ENCODE measurements at regions not wholly inside any gene's neighbourhood (a gene's known extent, or its start where the extent isn't known, plus 50 kb on each side); places are given as distances from the start of the nearest gene placed in this dataset.
A peak's percentile ranks its signal among the peaks of the same experiment; 100 is the strongest.
"Not testable (repeated sequence)": the region's sequence is repeated elsewhere in the genome, so short reads cannot be mapped to it uniquely, and the experiment has no call there.

DNA sequence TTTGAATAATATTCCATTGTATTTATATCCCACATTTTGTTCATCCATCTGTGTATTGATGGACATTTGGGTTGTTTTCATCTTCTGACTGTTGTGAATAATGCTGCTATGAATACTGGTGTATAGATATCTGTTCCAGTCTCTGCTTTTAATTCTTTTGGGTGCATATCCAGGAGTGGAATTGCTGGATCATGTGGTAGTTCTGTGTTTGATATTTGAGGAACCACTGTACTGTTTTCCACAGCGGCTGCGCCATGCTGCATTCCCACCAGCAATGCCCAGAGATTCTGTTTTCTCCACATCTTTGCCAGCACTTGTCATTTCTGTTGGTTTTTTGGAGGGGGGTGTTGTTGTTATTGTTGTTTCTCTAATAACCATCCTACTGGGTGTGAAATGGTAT, 131.6 kb upstream of the KIF26B start:
- FAIRE-seq, result no peak

DNA sequence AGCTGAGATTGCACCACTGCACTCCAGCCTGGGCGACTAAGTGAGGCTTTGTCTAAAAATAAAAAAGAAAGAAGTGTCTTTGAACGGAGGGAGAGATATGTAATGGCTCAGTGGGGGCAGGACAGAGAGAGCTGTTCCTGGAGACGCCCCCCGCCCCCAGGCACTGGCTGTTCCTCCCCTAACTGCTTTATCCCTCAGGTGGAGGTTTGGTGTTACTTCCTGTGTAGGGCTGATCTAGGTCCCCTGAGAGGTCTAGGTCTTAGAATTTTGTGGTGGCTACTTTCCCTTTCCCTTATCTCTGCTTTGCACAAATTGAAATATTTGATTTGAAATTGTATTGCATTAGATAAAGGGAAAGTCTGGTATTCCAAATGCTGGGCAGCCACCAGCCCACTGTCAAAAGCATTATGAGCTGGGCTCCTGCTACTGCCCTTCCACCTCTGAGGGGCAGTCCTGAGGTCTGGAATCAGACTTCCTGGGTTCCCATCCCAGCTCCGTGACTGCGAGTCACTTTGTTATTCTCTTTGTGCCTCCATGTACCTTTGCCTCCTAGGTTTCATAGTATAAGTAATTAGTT, 134.8 kb upstream of the KIF26B start:
- FAIRE-seq, result no peak

DNA sequence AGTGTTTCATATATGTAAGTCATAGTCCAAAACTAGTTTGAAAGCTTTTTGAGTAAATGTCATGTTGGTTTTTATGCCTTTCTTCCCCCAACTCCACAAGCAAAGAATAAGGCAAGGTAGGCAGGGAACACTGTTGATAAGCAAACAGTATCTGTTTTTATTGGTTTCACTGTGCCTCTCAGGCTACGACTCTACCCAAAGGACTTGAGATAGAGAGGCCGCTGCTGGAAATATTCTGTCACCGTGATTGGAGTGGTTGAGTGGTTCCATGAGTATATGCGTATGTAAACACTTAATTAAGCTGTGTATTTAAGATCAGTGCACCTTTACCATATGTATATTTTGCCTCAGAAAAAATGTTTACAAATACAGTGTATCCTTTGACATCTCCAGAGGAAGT, 138.1 kb upstream of the KIF26B start:
- FAIRE-seq, result no peak

DNA sequence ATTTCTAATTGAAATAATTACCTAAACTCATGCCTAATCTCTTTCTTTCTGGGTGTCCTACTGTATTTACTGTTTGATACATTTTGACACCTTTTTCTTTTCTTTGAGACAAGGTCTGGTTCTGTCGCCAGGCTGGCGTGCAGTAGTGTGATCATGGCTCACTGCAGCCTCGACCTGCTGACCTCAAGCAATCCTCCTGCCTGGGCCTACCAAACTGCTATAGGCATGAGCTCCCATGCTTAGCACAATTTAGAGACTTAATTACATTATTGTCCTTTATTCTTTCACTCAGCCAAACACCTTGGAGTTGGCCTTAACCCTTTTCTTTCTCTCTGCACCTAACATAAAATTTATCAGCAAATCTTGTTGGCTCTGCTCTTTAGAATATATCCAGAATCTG, 139.8 kb upstream of the KIF26B start:
- FAIRE-seq, result no peak

DNA sequence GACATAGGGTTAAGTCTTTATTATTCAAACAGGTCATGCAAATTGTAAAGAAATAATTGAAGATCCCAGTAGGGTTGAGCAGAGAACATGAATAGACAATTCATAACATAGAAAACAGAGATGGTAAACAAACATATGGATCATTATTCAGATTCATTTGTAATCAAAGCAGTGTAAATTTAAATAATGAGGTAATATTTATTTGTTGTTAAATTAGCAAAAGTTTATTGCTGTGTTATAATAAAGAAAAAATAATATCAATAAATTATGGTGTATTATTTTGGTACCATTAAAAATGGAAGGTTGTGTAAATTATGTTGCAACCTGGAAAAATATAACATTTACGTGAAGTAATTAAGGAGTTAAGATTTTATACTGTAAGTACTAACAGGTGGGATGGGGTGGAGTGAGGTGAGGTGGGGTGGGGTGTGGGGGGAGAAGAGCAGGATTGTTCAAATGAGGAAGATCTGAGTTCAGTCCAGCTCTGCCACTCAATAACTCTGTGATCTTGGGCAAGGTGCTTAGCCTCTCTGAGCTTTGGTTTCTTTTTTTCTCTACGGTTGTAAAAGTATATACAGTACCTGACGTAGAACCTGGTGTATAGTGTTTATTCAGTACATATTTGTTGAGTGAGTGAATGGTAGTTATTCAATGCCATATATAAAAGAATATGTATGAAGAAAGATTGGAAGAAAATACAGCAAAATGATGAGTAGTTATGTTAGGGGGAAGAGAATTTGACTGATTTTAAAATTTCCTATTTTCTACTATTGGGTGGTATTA, 140.3 kb upstream of the KIF26B start:
- no peak for FAIRE-seq

DNA sequence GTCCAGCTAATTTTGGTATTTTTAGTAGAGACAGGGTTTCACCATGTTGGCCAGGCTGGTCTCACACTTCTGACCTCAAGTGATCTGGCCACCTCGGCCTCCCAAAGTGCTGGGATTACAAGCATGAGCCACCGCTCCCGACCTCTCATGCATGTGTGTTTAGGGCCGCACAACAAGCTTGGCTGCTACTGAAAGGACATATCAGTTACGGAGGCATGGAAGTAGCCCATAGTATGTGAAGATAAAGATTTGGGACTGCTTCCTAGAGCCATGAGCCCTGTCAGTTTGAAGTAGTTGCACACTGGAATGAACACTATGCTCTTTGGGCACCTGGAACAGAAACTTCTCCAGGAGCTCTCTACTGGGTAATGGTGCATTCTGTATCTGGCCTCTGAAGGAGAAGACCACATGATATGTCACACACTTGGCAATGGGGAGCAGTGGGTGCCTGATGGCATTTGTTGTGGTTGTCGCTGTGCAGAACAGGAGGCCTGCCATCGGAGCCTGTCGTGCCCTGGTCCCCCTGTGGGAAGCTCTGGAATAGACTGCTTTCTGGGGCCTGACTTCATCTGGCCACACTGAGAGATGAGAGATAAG, 144.7 kb upstream of the KIF26B start:
- FAIRE-seq, result no peak

DNA sequence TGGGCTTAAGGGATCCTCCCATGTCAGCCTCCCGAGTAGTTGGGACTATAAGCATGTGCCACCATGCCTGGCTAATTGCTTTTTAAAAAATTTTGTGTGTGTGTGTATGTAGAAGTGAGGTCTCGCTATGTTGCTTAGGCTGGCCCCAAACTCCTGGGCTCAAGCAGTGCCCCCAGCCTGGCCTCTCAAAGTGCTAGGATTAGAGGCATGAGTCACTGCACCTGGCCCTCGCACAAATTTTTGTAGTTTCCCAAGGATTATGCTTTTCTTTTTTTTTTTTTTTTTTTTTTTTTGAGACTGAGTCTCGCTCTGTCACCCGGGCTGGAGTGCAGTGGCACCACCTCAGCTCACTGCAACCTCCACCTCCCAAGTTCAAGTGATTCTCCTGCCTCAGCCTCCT, 144.4 kb upstream of the HNRNPU start:
- FAIRE-seq, result no peak

DNA sequence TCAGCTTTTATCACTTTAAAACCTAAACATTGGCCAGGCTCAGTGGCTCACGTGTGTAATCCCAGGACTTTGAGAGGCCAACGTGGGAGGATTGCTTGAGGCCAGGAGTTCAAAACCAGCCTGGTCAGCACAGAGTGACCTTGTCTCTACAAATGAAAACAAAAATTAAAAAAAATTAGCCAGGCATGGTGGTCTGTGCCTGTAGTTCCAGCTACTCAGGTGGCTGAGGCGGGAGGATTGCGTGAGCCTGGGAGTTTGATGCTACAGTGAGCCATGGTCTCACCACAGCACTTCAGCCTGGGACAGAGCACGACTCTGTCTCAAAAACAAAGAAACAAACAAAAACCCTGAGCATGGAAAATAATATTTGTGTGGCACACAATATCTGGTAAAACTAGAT, 143.5 kb upstream of the HNRNPU start:
- no peak for FAIRE-seq

DNA sequence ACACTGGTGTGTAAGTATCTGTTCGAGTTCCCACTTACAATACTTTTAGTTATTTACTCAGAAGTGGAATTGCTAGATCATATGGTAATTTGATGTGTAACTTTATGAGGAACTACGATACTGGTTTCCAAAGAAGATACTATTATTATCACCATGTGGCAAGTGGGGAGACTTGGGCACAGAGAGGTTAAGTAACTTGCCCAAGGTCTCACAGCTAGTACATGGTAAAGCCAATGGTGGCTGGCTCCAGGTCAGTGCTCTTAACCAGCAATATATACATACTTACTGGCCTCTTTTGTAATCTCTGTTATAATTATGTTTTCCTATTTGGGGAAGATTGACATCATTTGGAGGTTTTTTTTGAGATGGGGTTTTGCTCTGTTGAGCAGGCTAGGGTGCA, 138.9 kb upstream of the HNRNPU start:
- no peak for FAIRE-seq

DNA sequence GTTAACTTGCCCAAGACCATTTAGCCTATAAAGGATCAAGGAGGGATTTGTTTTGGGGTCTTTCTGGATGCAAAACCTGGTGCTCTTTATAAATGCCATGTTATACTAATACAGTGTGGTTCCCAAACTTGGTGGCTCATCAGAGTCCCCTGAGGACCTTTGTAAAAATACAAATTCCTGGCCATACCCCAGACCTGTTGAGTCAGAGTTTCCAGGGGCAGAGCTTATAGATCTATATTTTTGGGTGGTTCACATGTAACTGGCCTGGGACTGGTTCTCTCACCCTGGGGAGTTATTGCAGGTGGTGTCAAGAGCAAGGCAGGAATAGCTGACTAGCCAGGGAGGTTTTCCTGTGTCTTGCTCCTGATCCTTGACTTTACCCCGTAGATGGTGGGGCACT, 136.9 kb upstream of the HNRNPU start:
- FAIRE-seq, result no peak

DNA sequence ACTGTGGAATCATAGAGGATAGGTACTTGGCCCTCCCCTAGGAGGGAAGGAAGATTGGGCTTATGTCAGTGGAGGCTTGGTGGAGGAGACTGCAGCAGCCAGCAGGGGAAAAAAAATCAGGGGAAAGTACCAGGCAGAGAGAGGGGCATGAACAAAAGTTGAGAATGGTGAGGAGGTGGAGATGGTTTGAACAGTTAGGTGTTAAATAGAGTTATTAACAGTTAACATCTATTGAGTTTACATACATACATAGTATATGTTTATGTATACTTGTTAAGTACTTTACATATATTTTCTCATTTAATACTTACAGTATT, 136.5 kb upstream of the HNRNPU start:
- no peak for FAIRE-seq

DNA sequence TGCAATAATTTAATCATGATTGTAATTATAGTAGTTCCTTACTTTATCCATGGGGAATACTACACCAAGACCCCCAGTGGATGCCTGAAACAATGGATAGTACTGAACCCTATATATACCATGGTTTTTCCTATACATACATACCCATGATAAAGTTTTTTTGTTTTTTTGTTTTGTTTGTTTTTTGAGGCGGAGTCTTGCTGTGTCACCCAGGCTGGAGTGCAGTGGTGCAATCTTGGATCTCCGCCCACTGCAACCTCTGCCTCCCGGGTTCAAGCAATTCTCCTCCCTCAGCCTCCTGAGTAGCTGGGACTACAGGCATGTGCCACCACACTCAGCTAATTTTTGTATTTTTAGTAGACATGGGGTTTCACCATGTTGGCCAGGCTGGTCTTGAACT, 135.3 kb upstream of the HNRNPU start:
- FAIRE-seq, result not testable (repeated sequence)

DNA sequence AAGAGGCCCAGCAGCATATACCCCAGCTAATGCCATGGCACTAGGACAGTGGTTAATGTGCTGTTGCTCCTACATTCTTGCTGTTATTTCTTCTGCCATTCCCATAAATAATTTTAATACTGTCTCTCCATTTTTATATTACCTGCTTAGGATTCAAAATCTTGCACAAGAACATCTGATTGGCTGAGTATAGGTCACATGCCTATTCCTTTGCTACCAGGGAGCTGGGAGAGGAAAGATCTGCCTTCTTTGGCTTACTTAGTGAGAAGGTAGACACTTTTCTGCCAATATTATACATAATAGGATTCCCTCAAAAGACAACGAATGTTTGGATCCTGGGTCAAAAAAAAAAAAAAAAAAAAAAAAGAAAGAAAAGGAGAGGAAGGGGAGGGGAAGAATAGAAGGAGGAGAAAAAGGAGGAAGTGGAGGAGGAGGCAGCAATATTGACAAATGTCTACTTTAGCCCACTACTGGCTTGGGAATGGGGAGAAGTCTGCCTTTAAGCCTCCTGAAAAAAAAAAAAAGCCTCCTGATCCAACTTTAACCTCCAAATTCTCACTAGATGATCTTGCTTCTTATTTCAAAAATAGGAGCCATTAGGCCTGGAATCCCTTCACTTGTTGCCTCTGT, 134.5 kb upstream of the HNRNPU start:
- FAIRE-seq, result no peak

DNA sequence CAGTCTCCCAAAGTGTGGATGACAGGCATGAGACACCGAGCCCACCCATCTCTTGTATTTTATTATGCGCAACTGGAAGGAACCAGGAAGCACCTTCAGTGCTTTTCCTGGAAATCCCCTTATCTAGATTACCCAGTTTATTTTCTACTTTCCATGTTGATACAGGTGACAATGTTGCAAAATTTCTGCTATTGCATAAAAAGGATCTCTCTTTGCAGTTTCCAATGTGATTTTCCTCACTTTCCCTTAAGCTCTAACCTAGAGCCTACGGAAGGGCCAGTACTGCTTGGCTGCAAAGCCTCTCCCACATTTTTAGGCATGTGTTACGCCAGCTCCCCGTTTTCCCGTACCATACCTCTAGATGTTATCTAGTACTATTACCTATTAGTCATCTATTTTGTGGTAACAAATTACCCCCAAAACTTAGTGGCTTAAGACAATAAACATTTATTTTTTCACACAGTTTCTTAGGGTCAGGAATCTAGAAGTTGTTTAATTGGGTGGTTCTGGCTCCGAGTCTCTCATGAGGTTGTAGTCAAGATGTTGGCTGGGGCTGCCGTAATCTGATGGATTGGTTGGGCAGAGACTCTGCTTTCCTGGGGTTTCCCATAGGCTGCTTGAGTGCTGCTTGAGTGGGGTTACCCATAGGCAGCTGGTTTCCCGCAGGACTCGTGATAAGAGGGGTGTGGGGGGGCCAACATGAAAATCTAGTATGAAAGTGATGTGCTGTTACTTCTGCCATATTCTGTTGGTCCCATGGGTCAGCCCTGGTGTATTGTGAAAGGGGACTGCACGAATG, 131.5 kb upstream of the HNRNPU start:
- FAIRE-seq, result no peak

DNA sequence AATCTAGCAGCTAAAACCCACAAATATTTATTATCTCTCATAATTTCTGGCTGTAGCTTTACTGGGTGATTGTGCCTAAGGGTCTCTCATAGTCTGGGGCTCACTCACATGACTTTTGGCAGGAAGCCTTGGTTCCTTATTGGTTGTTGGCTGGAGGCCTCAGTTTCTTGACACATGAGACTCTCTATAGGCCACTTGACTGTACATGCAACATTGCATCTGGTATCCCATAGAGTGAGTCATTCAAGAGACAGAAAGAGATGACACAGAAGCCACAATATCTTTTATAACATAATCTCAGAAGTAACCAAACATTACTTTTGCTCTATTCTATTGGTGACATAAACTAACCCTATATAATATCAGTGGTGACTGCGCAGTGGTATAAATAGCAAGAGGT, 128.5 kb upstream of the HNRNPU start:
- no peak for FAIRE-seq

DNA sequence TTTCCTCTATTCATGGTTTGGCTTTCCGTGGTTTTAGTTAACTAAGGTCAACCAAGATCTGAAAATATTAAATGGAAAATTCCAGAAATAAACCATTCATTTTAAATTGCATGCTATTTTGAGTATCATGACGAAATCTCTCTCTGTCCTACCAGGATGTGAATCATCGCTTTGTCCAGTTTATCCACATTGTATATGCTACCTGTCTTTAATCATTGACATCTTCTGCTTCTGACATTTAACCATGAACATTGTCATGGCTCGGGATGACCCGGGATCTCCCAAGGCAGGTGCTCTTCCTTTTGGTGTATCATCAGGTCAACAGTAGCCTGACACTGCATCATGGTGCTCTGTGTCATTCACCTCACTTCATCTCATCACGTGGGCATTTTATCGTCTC, 125.5 kb upstream of the HNRNPU start:
- FAIRE-seq, result no peak

DNA sequence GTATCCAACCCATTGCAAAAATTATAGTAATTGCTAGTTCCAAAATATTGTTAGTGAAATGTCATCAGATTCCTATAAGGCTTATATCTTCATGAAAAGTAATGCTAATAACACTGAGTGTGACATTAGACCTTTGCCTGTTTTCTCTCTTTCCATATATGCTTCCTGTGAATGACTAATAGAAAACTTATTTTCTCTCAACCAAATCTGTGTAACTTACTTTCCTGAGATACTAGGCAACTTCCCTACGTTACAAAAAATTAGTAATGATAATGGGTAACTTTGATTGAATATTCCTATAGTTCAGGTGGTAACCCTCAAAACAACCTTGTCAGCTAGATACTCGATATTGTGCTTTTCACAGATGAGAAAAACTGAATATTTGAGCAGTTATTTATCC, 124.2 kb upstream of the HNRNPU start:
- no peak for FAIRE-seq

DNA sequence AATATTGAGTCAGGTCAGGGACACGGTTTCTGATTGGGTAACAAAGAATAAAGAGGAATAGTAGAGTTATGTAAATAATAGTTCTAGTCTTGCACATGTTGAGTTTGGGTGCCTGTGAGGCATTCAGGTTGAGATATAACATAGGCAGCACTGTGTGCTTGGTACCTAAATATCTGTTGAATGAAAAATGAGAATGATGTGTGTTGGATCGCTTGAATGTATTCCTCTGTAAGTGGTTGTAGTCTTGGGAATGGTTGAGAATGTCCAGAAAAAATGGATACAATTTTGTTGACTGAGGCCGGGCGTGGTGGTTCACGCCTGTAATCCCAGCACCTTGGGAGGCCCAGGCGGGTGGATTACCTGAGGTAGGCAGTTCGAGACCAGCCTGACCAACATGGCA, 116.3 kb upstream of the HNRNPU start:
- FAIRE-seq, result no peak

DNA sequence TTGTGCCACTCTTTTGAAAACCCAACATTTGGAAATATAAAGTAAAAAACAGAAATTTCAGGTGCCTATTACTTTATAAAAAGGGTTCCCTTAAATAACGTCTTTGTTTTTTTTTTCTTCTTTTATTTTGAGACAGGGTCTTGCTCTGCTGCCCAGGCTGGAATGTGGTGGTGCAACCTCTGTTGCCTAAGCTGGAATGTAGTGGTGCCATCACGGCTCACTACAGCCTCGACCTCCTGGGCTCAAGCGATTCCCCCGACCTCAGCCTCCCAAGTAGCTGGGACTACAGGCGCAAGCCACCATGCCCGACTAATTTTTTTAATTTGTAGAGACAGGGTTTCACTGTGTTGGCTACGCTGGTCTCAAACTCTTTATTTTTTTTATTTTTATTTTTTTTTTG, 110.2 kb upstream of the HNRNPU start:
- no peak for FAIRE-seq

DNA sequence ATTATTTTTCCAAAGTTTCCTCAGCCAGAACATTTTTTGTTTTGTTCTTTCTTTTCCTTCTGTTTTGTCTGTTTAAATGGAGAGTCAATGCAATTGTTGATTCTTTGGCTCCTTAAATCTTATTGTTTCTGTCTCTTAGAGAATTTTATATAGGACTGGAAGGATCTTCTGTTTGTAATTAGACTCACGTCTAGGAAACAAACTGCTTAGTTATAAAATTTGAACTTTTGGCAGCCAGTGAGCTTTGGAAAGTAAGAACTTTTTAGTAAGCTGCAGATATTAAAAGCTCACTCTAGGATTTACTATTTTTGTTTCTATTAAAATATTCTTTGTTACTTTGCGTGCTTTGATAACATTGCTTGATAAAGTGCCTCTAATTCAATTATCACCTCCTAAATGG, 109.8 kb upstream of the HNRNPU start:
- FAIRE-seq, result no peak

DNA sequence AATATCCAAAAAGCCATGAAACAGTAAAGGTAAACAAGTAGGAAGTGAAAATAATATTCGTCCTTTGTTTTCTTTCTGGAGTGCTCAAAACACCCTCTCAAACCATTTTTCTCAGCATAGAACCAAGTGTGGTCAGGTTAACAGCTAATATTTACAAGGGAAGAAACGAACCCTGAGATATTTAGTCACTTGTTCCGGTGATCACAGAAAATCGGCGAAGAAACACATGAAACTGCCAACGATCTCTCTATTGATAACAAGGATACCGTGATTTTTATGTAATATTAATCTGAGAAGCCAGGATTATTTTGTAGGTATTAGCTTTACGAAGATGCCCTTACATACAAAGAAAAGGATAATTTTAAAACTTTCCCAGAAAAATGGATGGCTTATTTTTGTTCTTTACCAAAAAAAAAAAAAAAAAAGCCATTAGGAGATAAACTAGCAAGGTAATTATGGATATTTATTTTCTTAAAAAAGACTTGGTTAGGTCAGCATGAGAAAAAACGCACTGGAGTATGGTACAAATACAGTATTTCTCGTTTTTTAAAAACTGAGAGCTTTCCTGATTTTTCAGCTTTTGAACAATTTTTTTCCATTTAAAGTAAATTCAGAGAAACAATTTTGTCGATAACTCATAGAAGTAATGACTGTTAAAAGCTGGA, 107.3 kb upstream of the HNRNPU start:
- peak; percentile 95 for FAIRE-seq

DNA sequence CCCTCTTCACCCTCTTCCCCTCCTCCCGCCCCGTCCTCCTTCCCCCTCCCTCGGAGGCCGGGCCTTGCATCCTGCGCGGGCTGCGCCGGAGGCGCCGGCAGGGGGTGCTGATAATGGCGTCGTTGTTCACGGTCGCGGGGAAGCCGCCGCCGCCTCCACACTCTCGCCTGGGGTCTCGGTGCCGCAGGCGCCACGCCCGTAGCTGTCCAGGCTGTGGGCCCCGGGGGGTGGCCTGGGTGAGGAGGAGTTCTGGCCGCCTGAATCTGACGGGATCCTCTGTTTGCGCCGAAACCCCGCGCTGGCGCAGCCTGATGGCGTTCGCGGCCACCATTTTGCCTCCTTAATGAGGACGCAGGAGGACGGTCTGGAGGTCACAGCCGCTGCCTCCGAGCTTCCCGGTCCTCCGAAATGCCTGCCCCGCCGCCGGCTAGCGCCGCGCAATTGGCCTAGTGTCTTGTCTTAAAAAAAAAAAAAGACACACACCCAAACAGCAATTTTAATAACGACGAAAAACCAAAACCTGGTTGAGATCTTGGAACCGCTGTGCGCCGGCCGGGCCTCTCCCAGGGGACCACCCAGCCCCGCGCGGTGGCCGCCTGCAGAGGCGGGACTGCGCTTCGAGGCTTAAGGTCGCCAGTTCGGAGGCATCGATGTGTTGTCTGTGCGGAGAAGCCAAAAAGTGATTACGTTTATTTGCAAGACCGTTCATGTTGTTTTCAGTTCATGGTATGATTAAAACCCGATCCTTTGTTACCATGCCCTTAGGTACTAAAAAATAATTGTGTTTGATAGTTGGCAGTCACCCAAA, 106.6 kb upstream of the HNRNPU start:
- no peak for FAIRE-seq
